ENCODE measurements at regions not wholly inside any gene's neighbourhood (a gene's known extent, or its start where the extent isn't known, plus 50 kb on each side); places are given as distances from the start of the nearest gene placed in this dataset.
"Not testable (repeated sequence)": the region's sequence is repeated elsewhere in the genome, so short reads cannot be mapped to it uniquely, and the experiment has no call there.

DNA sequence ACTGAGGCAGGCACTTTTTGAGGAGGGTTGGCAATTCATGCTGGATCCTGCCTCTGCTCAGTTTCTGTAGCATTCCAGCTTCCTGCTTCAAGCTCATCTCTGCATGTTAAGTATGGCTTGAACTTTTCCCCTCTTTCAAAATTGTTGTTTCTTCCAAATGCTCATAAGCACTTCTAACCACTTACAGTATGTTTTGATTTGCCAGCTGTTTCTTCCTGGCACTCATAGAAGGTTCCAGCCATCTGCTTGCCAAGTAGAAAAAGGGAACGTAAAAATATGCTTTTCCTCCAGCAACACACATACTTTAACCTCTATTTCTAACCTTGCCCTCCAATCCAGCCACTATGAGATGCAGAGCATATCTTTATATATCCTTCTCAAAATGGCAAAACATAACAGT is 692.6 kb upstream of the COBL start:
- DNase-seq, result no peak

DNA sequence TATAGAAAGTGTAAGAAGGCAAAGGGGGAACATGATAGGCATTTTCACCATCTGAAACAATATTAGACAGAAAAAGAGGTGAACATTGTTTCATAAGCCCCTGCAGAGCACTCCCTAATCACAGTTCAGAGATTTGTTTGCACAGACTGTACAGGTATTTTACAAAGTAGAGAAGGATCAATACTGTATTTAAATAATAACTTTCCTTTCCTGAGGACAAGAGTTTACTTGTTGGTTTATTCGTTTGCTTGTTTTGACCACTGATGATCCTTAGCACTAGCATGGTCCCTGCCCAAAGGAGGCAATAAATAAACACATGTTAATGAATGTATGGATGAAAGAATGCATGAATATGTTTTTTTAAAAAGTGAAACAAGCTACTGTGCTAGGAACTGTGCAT is 690.1 kb upstream of the COBL start:
- DNase-seq, result no peak

GRCh38 chr7:52005613-52006012 is 689.0 kb upstream of the COBL start:
- DNase-seq, result no peak

DNA sequence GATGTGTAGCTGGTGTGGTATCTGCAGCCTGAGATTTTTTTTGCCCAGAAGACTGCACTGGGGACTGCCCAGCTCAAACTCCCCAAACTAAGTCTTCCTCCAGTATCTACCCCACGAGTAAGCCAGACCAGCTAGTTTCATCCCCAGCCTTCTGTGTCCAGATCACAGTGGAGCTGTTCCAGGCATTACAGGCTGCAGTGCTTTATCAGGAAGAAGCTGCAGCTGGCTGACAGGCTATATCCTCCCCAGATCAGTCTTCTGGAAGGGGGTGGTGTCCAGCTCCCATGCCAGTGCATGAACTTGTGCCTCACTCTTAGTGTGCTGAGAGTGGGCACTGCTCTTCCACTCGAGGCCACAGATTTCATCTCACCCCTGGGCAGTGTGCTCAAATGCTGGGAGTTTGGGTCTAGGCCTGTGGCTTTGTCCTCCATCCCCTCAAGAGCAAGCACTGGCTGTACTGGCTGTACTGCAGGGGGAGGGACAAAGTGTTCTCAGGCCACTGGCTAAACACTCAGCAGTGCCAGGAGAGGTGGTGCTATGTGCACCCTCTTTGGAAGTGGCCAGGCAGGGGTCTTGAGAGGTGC is 679.1 kb upstream of the COBL start:
- no peak for DNase-seq

DNA sequence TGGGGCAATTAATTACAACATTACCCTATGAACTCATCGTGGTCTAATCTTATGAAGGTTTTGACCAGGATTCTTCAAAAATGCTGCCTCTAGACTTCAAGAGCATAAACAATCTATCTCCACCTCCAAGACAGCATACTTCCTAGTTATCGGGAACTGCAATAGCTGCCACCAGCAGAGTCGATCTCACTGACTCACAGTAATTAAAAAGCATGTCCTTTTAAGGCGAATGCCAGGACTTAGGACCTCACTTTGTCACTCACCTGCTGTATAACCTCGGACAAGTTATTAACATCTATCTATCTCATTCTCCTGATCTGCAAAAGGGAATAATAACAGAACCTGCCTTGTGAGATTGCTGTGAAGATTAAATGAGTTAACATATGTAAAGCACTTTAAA is 666.0 kb upstream of the COBL start:
- DNase-seq, result no peak

GRCh38 chr7:51980812-51981211 is 664.2 kb upstream of the COBL start:
- no peak for DNase-seq

DNA sequence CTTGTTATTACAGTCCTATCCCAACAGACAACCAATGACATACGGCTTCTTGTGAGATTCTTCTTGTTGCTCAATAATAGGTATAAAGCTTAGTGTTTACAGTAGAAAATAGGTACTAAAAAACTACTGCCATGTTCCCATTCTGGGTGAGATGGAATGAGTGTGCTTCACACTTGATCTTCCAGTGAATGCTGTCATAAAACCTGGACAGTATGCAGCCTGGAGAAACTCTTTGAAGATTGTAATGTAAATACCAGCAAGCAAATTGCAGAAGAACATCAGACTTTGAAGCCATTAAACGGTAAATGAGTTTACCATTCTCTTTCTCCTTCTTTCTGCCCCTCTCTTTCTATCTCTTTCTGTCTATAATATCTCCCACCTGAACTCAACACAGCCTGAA is 663.7 kb upstream of the COBL start:
- no peak for DNase-seq

DNA sequence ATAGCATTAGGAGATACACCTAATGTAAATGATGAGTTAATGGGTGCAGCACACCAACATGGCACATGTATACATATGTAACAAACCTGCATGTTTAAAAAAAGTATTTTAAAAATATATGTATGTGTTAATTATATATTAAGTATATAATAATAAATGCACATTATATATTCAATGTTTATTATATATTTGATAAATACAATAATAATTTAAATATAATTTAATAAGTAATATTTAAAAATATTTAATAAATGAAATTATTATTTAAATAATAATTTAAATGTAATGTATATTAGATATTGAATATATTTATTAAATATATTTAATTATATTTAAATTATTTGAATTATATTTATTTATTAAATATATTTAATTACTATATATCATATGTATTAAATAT is 661.3 kb upstream of the COBL start:
- DNase-seq, result no peak

GRCh38 chr7:51973939-51974338 is 657.3 kb upstream of the COBL start:
- DNase-seq, result no peak

DNA sequence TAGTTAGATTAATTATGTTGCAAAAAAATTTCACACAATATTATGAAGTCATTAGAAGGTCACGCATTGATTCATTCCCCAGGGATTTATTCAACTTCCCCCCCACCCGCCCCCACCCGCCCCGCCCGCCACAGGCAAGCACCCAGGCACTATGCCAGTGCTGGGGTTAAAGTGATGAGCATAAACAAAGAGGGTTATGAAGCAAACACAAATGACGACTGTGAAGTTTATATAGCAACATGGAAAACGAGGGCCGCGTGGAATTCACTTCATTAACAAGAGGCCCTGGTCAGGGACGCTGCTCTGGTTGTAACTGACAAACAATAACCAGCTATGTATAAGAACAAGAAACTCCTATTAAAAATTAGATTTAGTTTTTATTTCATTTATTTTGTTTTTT is 656.5 kb upstream of the COBL start:
- DNase-seq, result no peak

GRCh38 chr7:51970961-51971665 is 654.5 kb upstream of the COBL start:
- no peak for DNase-seq

DNA sequence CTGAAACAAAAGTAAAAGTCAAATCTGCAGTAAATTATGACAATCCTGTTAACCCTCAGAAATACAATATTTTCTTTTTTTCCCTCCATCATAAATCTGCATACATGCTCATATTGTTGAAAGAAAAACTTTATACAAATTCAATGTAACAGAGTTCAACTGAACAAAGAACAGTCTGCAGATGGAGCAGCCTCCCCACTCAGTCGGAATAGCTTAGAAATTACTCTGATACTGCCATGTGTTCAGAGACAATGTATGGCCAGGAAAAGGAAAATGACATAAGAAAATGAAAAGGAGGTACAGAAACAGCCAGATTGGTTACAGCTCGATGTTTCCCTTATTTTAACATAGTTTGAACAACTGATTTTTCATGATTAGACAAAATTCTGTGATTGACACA is 651.9 kb upstream of the COBL start:
- no peak for DNase-seq

- DNase-seq, result no peak
Observed at GRCh38 chr7:51965454-51965853, 648.8 kb upstream of the COBL start.

DNA sequence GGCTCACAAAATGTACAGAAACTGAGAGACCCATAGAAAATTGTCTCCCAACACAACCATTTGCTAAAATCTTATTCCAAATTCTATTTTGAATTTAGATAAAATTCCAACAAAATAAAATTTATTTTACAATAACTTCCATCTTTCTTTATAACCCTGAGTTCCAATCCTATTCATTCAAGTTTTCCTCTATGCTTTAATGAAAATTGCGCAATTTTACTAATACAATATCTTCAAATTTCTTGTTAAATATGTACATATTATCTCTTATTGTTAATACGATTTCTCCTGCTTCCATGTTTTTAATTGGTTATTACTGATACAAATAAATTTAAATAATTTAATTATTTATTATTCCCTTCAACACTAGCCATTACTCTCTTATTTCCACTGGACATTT is 645.2 kb upstream of the COBL start:
- DNase-seq, result no peak

DNA sequence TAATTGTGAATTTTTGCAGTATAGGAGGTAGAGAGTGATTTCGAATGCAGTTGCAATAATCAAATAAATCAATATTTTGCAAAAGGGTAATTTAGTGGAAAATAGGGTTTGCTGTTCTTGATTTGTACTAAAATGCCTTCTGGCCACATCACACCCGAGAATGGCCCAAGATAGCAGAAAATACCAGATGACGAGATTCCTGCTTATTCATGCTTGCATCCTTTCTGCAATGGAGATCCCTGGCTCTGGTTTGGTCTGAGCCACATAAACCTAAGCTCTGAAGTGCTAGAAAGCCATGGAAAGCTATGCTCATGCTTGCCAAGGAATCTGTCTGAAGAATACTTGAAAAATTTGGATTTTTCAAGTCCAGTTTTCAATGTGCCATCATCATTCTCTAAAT is 634.2 kb upstream of the COBL start:
- DNase-seq, result no peak

DNA sequence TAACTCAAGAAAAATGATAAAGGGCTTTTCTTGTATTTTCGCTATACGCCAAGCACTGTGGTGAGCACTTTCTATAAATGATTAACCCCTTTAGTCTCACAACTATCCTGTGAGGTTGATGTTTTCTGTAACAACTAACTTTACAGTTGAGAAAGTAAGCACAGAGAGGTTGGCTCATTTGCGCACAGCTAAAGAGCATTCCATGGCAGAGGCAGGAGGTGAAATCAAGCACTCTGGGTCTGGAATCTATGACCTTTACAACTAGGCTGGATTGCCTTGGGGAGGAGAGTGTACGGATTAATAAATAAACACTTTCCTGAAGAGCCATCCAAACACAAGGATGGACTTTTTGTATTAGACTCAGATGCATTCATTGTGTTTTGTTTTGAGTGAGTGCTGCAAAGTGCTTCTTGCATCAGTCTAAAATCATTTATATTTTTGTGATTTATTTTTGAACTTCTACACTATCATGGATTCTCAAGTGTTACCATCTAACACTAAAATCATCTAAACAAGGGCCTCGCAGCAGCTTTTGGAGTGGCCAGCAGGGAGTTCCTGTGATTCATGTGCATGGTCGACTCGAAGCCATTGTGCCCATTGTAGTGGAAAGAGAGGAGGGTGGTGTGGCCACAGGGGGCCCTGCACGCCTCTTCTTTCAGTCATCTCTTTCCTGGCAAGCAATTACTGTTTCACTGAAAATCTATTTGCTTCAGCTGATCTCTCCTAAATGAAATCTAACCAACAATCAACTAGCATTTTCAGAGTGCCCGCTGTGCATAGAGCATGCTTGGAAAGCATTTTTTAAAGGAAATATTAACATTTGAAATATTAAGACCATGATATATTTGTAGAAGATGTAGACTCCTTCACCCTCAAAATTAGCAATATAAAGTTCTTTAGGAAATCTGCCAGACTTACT is 633.4 kb upstream of the COBL start:
- no peak for DNase-seq

DNA sequence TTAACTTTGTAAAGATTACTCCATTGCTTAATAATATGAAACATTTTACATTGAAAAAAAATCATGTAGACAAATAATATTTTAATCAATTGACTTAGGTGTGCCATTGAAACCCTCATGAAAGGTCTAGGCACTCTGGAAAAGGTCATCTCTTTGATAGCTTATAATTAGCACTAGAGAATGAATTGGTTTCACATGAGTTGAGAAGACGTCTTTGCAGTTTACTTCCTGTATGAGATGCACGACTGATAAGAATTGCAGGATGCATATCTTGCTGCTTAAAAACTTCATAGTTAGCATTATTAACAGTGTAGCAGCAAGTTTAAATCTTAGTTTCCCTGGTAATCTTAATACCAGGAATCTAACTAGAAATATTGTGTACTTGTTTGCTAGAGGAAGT is 614.2 kb upstream of the COBL start:
- no peak for DNase-seq

GRCh38 chr7:51929818-51930217 is 613.2 kb upstream of the COBL start:
- DNase-seq, result no peak

DNA sequence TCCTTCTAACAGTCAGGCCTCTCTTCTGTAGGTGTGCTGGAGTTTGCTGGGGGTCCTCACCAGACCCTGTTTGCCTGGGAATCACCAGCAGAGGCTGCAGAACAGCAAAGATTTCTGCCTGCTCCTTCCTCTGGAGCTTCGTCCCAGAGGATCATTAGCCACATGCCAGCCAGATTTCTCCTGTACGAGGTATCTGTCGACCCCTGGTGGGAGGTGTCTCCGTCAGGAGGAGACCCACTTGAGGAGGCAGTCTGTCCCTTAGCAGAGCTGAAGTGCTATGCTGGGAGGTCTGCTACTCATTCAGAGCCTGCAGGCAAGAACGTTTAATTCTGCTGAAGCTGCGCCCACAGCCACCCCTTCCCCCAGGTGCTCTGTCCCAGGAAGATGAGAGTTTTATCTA is 611.1 kb upstream of the COBL start:
- DNase-seq, result no peak

DNA sequence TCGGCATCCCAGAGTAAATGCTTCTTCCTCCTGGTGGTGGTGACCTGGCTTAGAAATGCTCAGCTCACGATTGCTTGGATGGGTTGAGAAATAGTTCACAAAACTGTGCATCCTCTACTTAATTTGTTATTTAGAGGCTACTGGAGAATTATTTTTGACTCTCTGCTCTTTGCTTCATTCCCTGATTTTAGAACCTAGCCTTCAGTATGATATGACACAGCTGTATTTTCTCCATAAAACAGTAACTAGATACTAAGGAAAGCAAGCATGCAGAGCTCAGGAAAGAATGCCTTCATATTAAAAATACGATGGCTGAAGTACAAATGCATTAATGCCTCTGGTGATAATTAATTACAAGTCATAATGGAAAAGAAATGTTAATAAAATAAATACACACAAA is 602.0 kb upstream of the COBL start:
- no peak for DNase-seq

- no peak for DNase-seq
Observed at GRCh38 chr7:51901489-51901840, 584.9 kb upstream of the COBL start.

DNA sequence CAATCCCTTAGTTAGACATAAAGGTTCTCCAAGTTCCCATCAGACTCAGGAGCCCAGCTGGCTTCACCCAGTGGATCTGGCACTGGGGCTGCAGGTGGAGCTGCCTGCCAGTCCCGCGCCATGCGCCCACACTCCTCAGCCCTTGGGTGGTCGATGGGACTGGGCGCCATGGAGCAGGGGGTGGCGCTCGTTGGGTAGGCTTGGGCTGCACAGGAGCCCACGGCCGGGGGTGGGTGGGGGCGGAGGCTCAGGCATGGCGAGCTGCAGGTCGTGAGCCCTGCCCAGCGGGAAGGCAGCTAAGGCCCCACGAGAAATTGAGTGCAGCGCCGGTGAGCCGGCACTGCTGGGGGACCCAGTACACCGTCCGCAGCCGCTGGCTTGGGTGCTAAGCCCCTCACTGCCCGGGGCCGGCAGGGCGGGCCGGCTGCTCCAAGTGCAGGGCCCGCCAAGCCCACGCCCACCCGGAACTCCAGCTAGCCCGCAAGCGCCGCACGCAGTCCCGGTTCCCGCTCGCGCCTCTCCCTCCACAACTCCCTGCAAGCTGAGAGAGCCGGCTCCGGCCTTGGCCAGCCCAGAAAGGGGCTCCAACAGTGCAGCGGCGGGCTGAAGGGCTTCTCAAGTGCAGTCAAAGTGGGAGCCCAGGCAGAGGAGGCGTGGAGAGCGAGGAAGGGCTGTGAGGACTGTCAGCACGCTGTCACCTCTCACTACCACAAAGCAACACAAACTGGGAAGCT is 584.3 kb upstream of the COBL start:
- not testable (repeated sequence) for DNase-seq

DNA sequence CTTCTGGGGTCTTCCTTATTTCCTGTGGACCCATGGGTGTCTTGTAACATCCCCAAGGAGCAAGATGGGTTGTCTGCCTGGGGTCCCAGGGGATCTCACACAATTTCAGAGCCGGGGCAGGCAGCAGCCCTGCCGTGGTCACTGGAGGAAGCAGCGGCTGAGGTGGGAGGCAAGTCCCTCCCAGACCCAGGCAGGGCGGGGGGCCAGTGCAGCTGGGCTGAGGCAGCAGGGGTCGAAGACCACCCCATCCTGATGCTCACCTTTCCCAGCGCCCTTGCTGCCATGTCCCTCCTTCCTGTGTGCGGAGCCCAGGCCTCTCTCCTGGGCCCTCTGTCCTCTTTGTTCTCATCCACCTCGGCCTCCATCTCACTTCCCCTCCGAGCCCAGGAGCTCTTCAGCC is 583.0 kb upstream of the COBL start:
- DNase-seq, result no peak
